Adipocyte (in vitro differentiated cells): ENCODE measurements at regions not wholly inside any gene's neighbourhood (a gene's known extent, or its start where the extent isn't known, plus 50 kb on each side); places are given as distances from the start of the nearest gene placed in this dataset.

ENCODE experiments used
- DNase-seq: peaks from one replicate; pipeline ENCODE4 v3.0.0-alpha.2; 2015; ENCODE audit warnings: low read depth
- H3K27me3 ChIP-seq: replicated peaks from 2 replicates; pipeline ENCODE4 v1.7.0; 2013; ENCODE audit warnings: mild to moderate bottlenecking, low read length, moderate library complexity; ENCODE audit not compliant: control insufficient read depth, insufficient read depth
- H3K36me3 ChIP-seq: 2 replicates; pipeline ENCODE4 v1.7.0; 2013; ENCODE audit warnings: low read length, mild to moderate bottlenecking, moderate library complexity; ENCODE audit not compliant: control insufficient read depth, insufficient read depth, severe bottlenecking
- H3K4me1 ChIP-seq: 2 replicates; pipeline ENCODE4 v1.7.0; 2013; ENCODE audit warnings: mild to moderate bottlenecking, low read length, moderate library complexity; ENCODE audit not compliant: control insufficient read depth, insufficient read depth
- H3K4me3 ChIP-seq: 2 replicates; pipeline ENCODE4 v1.7.0; 2013; ENCODE audit warnings: mild to moderate bottlenecking, low read length, moderate library complexity
- H3K9ac ChIP-seq: 2 replicates; pipeline ENCODE4 v1.7.0; 2013; ENCODE audit warnings: mild to moderate bottlenecking, low read length, moderate library complexity
- H3K9me3 ChIP-seq: 2 replicates; pipeline ENCODE4 v1.7.0; 2013; ENCODE audit warnings: mild to moderate bottlenecking, low read length, moderate library complexity; ENCODE audit not compliant: control insufficient read depth

GRCh38 chr1:58310469-58310868 is 236.1 kb downstream of the OMA1 start:
- DNase-seq, result no peak
- Histone ChIP-seq H3K9me3 (no peaks in the 10 kb centered on the region), H3K9ac (no peak overlapping the region), H3K4me3 (no peak overlapping the region), H3K36me3 (no peaks in the 10 kb centered on the region), H3K27me3 (peaks cover 3% of the 10 kb centered on the region), H3K4me1 (no peaks in the 10 kb centered on the region)

DNA sequence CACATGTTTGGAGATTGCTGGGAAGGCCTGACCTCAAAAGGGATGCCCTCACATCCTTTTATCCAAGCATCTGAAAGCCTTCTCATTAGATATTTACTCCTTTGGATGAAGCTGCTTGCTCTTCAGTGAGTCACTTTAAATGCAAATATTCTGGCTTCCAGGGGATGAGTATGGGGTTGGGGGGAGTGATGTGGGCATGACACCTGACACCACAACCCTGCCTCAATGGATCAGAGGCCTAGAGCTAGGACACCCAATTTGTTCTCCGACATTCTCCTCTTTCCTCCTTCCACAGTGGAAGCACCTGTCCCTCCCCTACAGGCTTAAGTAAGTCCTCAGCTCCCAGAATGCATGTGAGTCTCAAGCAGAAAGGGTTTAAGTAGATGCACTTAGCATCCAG is 238.3 kb downstream of the OMA1 start:
- Histone ChIP-seq H3K36me3 (no peaks in the 10 kb centered on the region), H3K9me3 (no peaks in the 10 kb centered on the region), H3K27me3 (peaks cover 3% of the 10 kb centered on the region), H3K9ac (no peak overlapping the region), H3K4me1 (no peaks in the 10 kb centered on the region), H3K4me3 (no peak overlapping the region)
- no peak for DNase-seq

DNA sequence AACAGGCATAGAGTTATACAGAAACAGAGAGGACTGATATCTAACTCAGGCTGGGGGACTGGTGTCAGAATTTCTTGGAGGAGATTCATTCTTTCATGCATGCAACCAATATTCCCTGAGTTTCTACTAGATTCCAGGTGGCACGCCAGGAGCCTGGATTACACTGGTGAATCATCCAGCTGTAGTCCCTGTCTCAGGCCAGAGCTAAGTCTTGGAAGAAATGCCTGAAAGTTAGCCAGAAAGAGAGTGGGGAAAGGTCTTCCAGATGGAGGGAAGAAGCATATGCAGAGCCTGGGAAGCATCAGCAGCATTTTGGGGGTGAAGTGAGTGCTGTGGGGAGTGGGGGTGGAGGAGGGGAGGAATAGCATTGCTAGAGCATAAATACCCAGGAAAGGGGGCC is 239.1 kb downstream of the OMA1 start:
- Histone ChIP-seq H3K4me3 (no peak overlapping the region), H3K27me3 (peaks cover 3% of the 10 kb centered on the region), H3K36me3 (no peaks in the 10 kb centered on the region), H3K9me3 (no peaks in the 10 kb centered on the region), H3K9ac (no peak overlapping the region), H3K4me1 (no peaks in the 10 kb centered on the region)
- no peak for DNase-seq

GRCh38 chr1:58305622-58306021 is 240.9 kb downstream of the OMA1 start:
- Histone ChIP-seq H3K27me3 (peaks cover 3% of the 10 kb centered on the region), H3K9me3 (no peaks in the 10 kb centered on the region), H3K4me1 (no peaks in the 10 kb centered on the region), H3K9ac (no peak overlapping the region), H3K4me3 (no peak overlapping the region), H3K36me3 (no peaks in the 10 kb centered on the region)
- no peak for DNase-seq

DNA sequence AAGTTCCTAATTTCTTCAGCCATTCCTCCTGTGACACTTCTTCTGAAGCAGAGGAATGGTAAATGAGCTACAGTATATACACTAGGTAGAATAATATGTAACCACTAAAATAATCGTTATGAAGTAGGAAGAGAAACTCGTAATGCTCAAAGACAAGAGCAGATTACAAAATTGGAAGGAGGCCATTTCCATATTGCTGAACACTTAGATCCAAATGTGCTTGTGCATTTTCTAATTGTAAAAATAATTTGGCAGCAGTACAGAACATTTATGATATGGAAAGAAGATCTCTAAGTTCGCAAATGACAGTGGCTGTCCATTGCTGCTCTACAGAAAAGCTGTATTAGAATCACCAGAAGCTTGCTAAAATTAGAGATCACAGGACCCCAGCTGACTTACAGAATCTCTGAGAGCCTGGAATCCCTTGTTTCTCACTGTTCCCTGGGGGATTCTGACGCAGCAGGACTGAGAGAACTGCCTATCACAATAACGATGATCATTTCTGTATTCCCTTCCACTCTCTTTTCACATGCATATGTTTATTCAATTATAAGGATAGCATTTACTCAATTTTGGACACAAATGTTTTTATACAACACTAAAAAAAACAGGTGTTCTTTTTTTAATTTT is 242.1 kb downstream of the OMA1 start:
- DNase-seq, result no peak
- Histone ChIP-seq H3K36me3 (no peaks in the 10 kb centered on the region), H3K9me3 (no peaks in the 10 kb centered on the region), H3K4me3 (no peak overlapping the region), H3K4me1 (no peaks in the 10 kb centered on the region), H3K9ac (no peak overlapping the region), H3K27me3 (peaks cover 3% of the 10 kb centered on the region)

GRCh38 chr1:58303841-58304240 is 242.7 kb downstream of the OMA1 start:
- no peak overlapping the region for H3K9ac ChIP-seq
- H3K4me3 ChIP-seq, result no peak overlapping the region
- no peaks in the 10 kb centered on the region for H3K4me1 ChIP-seq
- peaks cover 3% of the 10 kb centered on the region for H3K27me3 ChIP-seq
- H3K9me3 ChIP-seq, result no peaks in the 10 kb centered on the region
- DNase-seq, result no peak
- no peaks in the 10 kb centered on the region for H3K36me3 ChIP-seq

DNA sequence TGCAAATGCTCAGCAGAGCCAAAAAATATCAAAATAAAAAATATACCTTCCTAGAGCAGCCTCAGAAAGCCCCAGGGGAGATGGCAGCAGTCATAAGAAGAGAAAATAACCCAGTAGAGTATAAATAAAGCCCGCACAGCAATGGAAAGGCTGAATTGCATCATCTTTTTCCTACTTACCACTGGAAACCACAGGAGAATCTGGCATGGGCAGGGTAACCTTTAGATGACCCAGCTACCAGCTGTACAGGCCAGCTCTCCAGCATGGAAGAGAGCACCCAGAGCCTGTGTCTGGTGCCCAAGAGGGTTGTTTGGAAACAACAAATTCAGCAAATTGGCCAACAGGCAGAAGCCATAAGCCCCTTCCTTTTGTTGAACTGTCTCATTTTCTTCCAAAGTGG is 253.1 kb downstream of the OMA1 start:
- Histone ChIP-seq H3K4me1 (no peaks in the 10 kb centered on the region), H3K36me3 (no peaks in the 10 kb centered on the region), H3K4me3 (no peak overlapping the region), H3K9ac (no peak overlapping the region), H3K9me3 (no peaks in the 10 kb centered on the region), H3K27me3 (peaks cover 4% of the 10 kb centered on the region)
- peak; percentile 9 for DNase-seq

DNA sequence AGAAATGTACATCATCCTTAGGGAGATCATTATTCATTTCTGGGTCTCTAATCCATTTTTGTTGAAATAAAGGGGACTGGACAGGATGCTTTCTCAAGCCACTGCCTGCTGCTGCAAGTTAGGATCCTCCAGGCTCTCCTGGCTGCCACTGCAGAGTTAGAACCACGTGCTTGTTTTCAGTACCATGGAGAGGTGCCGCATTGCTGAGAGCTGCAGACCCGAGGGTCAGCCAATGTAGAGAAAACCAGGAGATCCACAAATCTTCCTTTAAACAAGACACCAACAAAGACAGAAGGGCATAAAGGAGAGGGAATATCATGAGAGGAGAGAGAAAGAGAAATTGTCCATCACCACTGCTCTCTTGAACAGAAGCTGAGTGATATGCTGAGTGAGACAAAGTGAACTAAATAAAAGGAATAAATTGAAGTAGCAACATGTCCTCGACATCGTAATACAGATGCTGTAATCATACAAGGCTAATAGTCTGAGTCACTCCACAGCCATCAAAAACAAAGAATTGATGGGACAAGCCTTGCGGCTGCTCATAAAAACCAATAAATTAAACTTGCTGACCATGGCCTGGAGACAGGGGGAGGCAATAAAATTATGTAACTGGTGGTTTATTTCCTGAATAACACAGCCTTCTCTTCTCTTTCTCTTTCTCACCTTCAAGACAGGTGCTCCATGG is 255.7 kb downstream of the OMA1 start:
- Histone ChIP-seq H3K9me3 (no peaks in the 10 kb centered on the region), H3K36me3 (no peaks in the 10 kb centered on the region), H3K4me3 (no peak overlapping the region), H3K27me3 (no peaks in the 10 kb centered on the region), H3K4me1 (no peaks in the 10 kb centered on the region), H3K9ac (no peak overlapping the region)
- DNase-seq, result peak; percentile 41

DNA sequence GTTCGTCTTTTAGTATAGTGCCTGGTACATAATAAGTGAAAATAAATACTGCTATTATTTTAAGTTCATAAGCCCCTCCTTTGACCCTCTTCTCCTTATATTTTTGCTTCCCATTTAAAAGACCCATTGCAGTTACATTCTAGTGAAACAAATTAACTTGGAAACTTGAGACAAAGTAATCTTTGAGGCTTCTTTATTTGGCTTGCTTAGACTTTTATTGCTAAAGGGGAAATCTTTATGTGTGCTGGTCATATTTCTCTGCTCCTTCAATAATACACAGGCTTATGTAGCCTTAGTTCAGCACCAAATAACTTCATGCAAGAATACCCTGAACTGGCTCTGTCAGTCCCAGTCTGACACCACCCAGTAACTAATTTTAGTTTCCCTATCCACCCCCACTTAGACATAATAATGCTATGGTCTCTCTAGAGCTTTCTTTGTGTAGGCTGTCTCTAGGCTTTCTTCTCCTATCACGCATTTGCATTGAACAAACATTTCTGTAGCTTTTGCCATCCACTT is 257.8 kb downstream of the OMA1 start:
- Histone ChIP-seq H3K9me3 (no peaks in the 10 kb centered on the region), H3K27me3 (no peaks in the 10 kb centered on the region), H3K36me3 (no peaks in the 10 kb centered on the region), H3K4me1 (no peaks in the 10 kb centered on the region), H3K4me3 (no peak overlapping the region), H3K9ac (no peak overlapping the region)
- DNase-seq, result no peak

DNA sequence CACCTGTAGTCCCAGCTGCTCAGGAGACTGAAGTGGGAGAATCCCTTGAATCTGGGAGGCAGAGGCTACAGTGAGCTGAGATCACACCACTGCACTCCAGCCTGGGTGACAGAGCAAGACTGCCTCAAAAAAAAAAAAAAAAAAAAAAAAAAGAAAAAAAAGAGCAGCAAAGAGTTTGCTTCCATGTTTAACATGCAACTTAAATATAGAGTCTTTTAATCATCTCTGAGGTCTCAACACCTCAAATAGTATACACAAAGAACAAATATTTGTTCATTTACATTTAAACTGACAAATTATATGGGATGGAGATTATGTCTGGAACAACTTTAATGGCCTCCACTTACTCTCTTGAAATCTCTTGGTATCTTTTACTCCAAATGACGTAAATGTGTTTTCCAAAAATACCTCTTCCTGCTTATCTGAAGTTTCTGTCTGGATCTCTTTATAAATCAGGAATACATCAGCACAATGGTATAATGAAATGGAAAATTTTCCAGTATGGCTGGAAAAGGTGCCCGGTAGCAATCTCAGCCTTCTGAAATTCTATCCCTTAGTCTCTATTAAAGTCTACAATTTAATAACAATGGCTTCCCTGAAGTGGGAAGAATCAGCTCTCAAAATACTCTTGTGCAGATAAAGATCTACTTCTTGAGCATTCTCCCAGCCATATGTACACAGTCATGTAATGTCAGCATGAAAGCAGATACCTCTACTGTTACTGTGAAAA is 258.5 kb downstream of the OMA1 start:
- Histone ChIP-seq H3K27me3 (no peaks in the 10 kb centered on the region), H3K4me1 (no peaks in the 10 kb centered on the region), H3K9ac (no peak overlapping the region), H3K4me3 (no peak overlapping the region), H3K36me3 (no peaks in the 10 kb centered on the region), H3K9me3 (no peaks in the 10 kb centered on the region)
- DNase-seq, result no peak

- Histone ChIP-seq H3K9me3 (no peaks in the 10 kb centered on the region), H3K4me1 (no peaks in the 10 kb centered on the region), H3K4me3 (no peak overlapping the region), H3K9ac (no peak overlapping the region), H3K36me3 (no peaks in the 10 kb centered on the region), H3K27me3 (no peaks in the 10 kb centered on the region)
- no peak for DNase-seq
Measured at GRCh38 chr1:58284225-58284510, 262.4 kb downstream of the OMA1 start.
